GM18499 (cell line): ENCODE measurements at regions not wholly inside any gene's neighbourhood (a gene's known extent, or its start where the extent isn't known, plus 50 kb on each side); places are given as distances from the start of the nearest gene placed in this dataset.
"Not testable (repeated sequence)": the region's sequence is repeated elsewhere in the genome, so short reads cannot be mapped to it uniquely, and the experiment has no call there.

Source experiments
- ATAC-seq: cut with Tn5 transposase; IDR thresholded peaks from one replicate; pipeline ENCODE4 v1.9.1; 2021; ENCODE audit warnings: moderate number of reproducible peaks; ENCODE audit not compliant: insufficient read depth, unreplicated experiment

DNA sequence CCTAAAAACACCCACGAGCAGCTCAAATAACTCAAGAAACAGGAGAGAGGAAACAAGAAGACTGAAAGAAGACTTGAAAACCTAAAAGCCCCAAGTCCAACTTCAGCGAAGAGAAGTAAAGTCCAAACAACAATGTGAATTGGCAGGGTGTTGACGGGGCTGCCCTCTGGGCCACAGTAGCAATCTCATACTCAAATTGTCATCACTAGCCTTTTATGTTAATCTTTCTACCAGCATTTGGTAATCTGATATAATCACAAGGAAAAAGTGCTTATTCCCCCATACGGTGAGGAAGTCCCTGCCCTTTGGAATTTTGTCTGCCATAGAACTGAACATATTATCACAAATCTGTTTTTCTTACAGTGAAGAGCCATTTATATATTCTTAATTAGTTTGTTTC is 51.5 kb upstream of the IFNE start:
- no peak for ATAC-seq

DNA sequence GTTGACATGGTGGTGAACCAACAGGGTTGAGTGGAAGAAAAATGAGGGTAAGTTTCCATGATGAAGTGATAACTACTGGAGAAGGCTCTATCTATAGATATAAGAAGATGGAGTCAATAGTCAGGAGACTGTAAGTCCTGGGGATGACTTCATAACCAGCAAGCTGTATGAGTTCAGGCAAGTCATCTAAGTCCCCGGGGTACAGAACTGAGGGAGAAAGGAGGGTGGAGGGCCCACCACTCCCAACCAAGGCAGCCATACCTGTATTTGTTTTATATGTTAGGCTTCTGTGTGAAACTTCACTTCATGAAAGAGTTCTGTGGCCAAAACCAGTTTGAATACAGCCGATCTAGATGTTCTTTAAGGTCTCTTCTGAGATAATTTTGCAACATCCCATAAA is 53.3 kb upstream of the IFNE start:
- no peak for ATAC-seq

DNA sequence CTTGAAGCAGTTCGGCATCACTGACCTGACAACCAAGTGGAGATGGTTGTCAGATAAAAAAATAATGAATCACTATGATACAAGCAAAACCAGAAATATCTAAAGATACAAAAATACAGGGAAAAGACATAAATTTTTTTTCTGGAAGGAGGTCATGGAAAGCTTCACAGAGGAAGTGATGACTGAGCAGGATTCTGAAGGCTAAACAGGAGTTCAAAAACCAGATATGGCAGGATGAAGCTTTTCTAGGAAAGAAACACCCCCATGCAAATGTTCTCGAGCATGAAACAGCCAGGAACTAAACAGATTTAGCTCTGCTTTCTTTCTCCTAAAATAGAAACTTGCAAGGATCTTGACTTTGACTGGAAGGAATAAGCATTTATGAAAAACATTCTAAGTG is 60.7 kb upstream of the IFNE start:
- no peak for ATAC-seq

DNA sequence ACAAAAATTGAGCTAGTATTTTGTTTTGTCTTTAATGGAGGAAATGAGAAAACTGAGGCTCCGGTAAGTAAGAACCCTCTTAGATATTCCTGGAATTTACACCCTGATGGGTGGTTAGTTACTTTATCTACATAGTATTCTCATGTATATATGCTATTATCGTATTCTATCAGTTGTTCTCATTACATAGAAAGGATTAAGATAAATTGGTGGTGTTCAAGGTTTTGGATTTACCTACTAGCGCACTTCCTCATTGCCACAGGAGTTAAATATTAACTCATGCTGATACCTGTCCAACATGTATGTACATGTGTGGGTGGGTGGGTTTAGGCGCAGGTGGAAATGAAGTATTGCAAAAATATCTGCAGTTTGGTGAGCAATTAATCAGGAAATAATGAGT is 61.1 kb upstream of the IFNE start:
- ATAC-seq = no peak

DNA sequence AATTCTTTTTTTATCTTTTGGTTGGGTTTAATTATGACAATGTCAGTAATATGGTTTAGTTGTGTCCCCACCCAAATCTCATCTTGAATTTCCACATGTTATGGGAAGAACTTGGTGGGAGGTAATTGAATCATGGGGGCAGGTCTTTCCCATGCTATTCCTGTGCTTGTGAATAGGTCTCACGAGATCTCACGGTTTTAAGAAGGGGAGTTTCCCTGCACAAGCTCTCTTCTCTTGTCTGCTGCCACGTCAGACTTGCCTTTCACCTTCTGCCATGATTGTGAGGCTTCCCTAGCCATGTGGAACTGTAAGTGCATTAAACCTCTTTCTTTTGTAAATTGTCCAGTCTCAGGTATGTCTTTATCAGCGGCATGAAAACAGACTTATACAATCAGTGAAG is 61.7 kb upstream of the IFNE start:
- not testable (repeated sequence) for ATAC-seq

DNA sequence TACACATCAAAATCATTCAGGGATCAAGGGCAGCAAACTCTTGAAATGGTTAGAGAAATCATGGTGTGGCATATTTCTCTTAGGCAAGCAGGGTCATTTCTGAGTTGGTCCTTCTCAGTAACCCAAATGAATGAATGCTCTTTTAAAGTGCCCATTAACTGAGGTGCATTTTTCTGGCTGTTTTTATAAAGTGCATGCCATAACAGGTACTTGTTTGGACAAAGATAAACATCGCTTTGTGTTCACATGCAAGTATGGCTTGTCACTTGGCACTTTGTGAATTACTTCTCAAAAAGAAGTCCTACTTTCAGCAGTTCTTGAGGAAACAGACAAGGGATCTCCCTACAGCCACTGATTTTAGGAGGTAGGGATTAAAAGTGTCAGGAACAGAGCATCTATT is 64.8 kb upstream of the IFNE start:
- ATAC-seq = no peak

DNA sequence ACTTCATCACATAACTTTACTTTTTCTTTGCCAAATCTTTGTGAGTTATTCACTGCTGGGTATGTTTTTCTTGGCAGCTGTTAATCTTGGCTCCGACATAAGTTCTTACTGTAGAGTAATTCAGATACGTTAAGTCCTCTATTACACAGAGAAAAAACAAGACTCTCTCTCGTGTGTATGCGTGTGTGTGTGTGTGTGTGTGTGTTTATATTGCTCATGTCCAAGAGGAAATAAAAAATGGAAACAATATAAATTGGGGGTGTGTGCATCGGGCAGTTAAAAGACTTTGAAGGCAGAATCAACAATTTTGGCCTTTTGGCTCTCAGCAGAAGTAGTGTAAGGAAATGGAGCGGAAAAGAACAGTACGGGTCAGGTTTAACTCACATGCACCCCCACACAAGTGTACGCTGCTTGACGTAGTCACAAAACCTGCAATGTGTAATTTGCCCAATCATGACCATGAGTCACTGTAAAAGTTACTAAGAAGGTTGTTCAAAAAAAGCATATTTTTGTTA is 67.2 kb upstream of the IFNE start:
- no peak for ATAC-seq

DNA sequence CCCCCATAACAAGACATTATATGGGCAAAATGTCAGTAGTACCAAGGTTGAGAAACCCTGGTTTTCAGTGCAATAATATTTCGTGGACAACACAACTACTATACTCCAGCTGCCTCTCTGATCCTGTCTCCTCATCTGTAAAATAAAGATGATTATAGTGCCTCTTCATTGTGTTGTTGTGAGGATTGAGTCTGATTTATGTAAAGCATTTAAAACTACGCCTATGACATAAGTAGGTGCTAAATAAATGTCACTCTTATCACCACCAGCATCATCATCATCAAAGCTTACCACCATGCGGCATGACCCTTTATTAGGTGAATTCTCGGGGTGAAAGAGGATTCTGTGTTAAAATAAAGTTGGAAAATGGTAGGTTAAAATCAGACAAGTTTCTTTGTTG is 67.8 kb upstream of the IFNE start:
- no peak for ATAC-seq

DNA sequence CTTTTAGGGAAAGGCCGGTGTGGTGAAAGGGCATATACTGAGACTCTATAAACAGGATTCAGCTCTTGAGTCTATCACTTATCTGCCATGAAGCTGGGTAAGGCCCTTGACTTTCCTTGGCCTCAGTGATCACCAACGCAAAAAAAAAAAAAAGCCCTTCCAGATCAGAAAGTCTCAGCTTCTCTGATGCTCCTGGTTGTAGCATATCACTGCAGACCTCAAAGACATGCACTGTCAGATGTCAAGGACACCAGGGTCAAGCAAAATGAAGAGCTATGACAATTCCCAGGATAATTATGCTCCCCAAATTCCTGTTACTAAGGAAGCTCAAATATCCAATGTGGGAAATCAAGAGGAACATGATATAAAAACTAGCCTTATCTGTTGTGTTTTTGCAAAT is 68.3 kb upstream of the IFNE start:
- no peak for ATAC-seq

DNA sequence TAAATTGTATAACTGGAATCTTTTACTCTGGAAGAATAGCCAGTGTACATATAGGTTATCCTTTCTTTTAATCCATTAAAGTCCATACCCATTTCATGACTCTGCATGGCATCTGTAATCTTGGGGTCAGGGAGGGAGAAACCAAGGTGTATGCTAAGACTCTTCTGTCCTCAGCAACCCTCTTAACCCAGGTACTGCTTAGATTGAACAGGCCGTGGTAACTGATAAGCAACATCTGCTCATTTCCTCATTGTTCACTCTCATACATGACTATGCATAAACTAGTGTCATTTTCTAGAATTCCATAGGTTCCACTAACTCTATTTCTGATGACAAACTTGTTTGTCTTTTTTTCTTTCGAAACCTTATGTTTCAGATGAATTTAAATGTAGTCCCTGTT is 69.3 kb upstream of the IFNE start:
- ATAC-seq = no peak

DNA sequence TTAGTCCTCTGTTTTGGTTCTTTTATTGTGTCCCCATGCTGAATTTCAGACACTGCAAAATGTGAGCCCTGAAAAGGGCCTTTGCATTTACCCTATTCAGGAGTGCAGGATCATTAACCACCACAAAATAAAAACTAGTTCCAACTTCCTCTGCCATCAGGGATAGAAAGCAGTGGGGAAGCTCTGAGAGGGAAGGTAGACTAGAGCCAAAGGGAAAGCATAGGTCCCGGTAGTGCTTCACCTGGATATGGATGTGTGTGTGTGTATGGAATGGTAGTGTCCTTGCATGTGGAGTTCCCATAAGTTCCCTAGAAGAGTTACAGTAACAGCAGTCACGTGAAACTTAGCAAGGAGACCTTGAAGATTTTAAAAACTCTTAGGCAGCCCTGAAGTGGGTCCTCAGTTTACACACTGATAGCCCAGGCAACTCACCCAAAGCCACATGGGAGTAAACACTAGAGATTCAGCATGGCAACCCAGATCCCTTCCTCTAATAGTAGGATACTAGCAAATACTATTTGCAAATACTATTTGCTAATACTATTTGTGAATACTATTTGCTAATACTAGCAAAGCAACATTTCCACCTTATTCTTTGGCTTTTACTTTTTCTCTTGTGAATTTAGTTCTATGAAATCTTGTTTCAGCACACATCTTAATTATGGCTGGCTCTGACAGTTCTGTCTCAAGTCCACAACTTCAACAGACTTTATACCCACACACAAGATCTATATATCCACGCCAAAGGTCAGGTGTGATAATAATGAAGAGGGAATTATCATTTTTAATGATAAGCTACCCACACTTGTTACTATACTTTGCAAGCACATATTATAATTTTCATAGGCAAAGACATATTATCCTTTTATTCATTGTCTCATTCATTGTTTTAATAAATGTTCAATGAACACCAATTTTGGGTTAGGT is 70.4 kb upstream of the IFNE start:
- no peak for ATAC-seq

DNA sequence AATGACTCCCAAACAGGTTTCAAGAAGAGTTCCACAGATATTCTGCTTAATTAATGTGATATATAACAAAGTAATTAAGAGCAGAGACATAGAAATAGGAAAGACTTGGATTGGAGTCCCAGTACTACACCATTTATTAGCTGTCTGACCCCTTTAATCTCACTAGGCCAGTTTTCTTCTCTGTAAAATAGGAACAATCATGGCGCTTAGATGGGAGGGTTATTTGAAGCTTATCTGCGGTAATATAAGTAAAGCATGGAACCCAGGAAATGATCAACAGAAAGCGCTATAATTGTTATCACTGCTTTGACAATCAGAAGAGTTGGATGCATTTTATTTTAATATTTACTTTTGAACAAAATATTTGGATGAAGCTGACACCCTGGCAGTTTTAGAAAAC is 71.3 kb upstream of the IFNE start:
- no peak for ATAC-seq

DNA sequence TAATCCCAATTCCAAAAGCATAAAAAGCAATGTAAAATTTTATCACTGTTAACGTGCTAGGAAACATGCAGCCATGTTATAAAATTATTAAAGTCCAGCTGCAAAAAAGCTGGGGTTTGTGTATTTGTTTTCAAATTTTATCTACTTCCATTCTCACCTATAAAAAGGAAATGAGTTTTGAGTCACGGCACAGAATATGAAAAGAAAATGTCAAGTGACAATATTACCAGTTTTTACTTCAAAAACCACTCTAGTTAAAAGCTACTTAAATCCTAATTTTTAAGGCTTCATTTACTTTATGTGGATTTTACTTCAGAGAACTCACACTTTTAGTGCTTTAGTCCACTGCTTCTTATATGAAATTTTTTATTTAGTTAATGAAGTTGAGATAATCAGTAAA is 72.7 kb upstream of the IFNE start:
- no peak for ATAC-seq

DNA sequence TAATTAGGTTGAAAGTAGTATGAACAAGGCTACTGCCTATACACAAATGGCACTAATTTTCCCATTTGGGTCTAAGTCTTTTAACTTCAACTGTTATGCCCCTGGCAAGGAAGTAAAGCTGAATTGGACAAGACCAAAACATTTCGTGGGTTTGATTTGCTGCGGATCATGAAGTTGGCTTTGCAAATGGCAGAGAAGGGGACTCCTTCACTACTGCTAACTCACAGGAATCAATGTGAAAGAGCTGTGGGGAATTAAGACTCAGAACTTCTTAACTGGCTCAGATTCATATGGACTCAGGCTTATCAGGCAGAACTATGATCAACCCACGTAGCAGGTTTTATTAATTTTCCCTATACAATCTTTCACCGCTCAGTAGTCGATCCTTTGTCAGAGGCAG is 73.8 kb upstream of the IFNE start:
- ATAC-seq = no peak

DNA sequence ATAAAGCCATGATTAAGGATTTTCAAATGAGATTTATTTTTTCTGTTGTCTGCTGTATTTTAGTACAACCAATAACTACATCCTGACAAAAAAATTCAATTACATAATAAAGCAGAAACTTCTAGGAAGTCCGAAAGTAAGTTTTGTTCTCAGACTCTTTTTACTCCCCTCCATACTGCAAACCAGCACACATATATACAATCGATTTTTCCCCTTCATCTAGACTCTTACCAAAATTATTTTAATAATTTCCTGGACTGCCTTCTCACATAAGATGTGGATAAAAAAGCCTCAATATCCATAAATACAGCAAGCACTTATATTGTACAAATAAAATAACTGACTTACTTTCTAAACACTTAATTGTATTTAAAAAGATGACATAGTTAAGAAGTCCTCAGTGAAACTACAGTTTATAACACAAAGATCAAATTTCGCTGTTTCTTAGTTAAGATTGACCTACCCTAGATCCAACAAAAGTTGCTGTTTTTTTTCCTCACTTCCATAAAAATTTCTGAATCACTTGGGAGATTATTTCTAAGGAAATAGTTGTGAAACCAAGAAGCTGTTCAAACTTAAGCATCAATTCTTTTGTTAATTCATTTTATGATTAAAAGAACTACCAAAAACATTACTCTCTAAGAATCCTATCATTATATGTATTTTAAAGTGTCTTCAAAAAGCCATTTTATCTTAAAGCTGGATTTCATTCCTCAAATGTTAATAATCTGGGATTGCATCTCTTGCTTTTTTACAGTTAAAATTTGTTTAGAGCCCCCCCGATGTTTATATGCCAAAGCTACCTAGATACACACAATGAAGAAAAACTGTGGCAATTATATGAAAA is 74.7 kb upstream of the IFNE start:
- no peak for ATAC-seq

DNA sequence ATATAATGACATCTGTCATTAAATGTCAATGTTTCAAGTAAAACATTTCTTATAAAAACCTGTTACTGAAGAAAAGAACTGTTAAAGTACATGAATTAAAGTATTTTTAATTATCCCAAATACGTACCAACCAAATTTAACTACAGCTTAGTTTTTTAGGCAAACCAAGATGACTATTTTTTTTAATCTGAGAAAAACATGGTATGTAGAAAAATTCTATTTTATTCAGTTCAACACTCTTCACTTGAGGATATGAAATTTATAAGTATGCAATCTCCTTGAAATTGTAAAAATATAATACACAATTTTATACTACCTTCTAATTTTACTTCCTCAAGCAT is 75.3 kb upstream of the IFNE start:
- ATAC-seq = no peak

DNA sequence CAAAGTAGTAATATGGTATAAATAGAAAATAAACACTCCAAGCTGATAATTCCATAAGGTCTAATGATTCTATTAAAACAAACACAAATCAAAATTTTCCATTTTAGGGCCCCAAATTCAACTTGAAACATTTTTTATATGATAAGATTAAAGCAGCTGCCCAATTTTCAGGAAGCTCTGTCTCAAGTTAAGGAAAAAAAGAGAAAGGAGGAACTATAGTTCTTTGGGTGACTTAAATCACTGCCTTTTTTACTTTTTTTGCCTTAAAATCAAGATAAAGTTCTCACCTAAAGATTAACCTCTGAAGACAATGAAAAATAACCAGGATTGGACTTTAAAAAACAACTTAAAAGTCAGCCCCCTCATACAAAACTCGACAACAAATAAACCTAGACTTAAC is 76.0 kb upstream of the IFNE start:
- ATAC-seq = no peak

DNA sequence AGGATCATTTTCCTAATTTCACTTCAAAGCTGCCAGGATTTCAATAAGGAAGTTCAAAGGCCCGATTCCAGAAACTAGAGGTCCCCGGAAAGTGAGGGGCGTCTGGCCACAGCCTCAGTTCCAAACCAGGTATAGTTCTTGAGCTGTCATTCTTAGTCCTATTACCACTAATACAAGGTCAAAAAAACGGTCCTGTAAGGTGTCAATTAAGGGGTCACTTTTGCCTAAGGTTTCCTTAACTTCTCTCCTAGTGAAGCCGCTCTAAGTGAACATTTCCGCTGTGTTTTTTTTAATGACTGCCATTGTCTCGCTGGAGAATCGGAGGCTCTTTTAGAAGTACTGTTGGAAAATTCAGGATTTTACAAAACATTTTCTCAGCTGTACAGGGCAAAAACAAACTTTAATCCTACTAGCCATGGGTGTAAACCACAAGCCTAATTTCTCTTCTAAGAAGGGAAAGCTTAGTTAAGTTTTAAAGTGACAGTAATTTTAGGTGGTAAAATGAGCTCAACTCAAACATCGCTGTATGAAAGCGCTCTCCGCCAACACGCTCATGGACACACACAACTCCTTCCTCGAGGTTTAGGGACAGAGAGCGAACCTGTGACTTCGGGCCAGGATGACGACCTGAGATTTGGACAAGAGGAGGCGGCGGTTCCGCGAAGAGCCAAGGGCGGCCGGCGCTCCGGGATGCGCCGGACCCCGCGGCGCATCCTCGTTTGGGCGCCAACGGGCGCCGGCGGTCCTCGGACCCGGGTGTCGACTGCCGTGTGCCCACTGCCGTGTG is 76.7 kb upstream of the IFNE start:
- ATAC-seq = no peak

DNA sequence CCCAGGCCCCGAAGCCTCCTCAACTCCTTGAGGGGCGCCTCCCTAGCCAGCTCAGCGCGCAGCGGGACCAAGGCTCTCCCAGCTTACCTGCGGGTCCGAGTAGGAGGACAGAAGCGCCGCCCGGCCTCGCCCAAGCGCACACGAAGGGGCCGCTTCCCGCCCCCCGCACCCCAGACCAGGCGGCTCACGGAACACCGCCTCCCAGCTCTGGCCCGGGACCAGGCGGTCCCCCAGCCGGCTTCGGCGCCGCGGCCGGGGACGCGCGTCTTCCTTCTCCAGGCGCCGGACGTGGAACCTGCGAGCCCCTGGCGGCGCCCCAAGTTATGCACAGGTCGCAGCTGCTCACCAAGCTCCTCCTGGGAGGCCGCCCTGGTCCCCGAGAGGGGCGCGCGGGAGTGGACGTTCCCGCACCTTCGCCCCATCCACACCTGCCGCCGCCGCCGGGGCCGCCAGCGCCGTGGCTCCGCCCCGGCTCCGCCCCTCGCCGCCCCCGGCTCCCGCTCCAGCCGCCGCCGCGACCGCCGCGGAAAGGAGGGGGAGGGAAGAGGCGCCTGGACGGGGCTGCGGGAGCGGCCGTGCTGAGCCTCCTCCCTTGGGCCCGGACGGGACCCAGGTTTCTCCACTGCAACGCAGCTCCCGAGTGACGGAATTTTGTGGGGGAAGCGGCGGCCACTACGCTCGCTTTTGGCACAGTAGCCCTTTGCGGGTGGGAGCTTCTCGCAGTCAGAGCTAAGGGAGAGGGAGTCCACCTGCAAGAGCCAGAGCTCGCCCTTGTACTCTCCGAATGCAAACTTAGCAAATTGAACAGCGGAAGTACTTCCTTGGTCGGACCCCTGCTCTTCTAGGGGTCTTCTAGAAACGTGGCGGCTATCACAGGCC is 77.5 kb upstream of the IFNE start:
- no peak for ATAC-seq

DNA sequence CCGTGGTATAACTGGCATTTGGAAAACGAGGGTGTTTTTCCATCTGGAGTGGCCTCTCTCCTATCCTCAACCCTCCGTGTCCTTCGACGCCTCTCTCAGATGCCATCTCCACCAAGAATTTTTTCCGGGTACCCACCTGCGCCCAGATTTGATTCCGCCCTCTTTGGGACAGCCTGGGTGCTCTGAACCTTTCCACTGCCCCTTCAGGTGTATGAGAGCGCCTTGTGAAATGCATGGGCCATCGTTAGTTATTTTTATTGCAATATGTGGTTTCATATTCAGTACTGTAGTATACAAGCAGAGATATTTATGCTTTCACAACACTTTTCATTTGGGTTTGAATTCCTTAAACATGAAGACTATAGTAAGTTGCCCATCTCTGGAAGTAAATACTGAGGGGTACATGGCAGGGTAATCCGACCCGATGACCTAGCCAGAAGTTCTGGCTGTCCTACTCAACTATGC is 78.2 kb upstream of the IFNE start:
- ATAC-seq = no peak
